ENCODE measurements at regions not wholly inside any gene's neighbourhood (a gene's known extent, or its start where the extent isn't known, plus 50 kb on each side); places are given as distances from the start of the nearest gene placed in this dataset.

DNA sequence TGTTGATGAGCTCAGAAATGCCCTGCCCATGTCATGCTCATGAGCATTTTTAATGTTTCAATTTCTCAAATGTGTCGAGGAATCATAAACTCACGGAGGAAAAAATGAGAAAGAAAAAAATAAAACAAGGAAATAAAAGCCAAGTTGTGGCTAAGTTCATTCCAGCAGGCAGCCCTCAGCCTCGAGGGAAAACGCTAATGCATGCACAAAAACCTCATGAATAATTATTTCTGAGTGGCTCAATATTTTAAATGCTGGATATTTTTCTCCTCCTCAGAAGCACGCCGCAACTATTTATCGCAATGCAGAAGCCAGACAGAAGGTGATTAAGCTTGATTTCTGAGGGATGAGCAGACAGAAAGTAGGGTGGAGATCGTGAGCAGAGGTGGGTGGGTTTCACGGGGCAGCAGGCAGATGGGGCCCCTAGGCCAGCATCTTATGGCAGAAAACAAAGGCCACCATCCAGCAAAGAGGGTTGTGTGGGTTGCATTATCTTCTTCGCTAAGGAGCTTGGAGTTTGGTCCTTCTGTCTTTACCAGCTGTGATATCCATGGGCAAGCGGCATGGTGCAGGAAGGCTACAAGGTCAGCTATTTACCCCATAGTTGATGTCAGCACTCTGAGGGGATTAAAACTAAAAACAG is 151.5 kb upstream of the LRFN2 start:
- CTCF ChIA-PET, result no interaction called here
- FAIRE-seq, result no peak

GRCh38 chr6:40735521-40735920 is 148.4 kb upstream of the LRFN2 start:
- ATAC-seq, result no peak
- CTCF ChIA-PET, result no interaction called here
- FAIRE-seq, result no peak

More for the DNA sequence above, 151.5 kb upstream of the LRFN2 start:
- Histone ChIP-seq H3K27ac (no peak overlapping the region), H3K9me3 (no peaks in the 10 kb centered on the region), H3K4me2 (no peak overlapping the region), H3K4me3 (no peak overlapping the region), H3K4me1 (no peaks in the 10 kb centered on the region)
- ATAC-seq, result no peak
- POLR2A ChIA-PET, result no interaction called here
- 42% methylated on average over 11 of the region's 11 CpGs for WGBS (ENCODE audit: missing lambda C conversion rate)
- DNase-seq (ENCODE audit: low read depth in 1 of 2, low spot score in 1 of 2), result no peak
- TF ChIP-seq PHF8 (IDR thresholded peaks at IDR 0.05; ENCODE audit: borderline replicate concordance, low read depth) (no peak), HEYL (CRISPR knock-in tag; IDR thresholded peaks at IDR 0.05) (no peak), RNF2 (IDR thresholded peaks at IDR 0.05; ENCODE audit: borderline replicate concordance, low read depth) (no peak), ESRRA (IDR thresholded peaks at IDR 0.05; ENCODE audit: borderline replicate concordance, low read length) (no peak), FOSL2 (IDR thresholded peaks at IDR 0.05) (no peak), FOSL2 (CRISPR knock-in tag; IDR thresholded peaks at IDR 0.05) (no peak), FOSB (CRISPR knock-in tag; IDR thresholded peaks at IDR 0.05) (no peak), TP53 (CRISPR knock-in tag; IDR thresholded peaks at IDR 0.05) (no peak), SREBF2 (IDR thresholded peaks at IDR 0.05) (no peak), CBX8 (IDR thresholded peaks at IDR 0.05) (no peak), HOXB13 (CRISPR knock-in tag; IDR thresholded peaks at IDR 0.05; ENCODE audit: low read depth) (no peak), CHD4 (IDR thresholded peaks at IDR 0.05; ENCODE audit: borderline replicate concordance) (no peak)
- TF ChIP-seq, protein P1, sequence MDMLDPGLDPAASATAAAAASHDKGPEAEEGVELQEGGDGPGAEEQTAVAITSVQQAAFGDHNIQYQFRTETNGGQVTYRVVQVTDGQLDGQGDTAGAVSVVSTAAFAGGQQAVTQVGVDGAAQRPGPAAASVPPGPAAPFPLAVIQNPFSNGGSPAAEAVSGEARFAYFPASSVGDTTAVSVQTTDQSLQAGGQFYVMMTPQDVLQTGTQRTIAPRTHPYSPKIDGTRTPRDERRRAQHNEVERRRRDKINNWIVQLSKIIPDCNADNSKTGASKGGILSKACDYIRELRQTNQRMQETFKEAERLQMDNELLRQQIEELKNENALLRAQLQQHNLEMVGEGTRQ (IDR thresholded peaks at IDR 0.05), result no peak
- TF ChIP-seq, protein P2, sequence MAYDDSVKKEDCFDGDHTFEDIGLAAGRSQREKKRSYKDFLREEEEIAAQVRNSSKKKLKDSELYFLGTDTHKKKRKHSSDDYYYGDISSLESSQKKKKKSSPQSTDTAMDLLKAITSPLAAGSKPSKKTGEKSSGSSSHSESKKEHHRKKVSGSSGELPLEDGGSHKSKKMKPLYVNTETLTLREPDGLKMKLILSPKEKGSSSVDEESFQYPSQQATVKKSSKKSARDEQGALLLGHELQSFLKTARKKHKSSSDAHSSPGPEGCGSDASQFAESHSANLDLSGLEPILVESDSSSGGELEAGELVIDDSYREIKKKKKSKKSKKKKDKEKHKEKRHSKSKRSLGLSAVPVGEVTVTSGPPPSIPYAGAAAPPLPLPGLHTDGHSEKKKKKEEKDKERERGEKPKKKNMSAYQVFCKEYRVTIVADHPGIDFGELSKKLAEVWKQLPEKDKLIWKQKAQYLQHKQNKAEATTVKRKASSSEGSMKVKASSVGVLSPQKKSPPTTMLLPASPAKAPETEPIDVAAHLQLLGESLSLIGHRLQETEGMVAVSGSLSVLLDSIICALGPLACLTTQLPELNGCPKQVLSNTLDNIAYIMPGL (CRISPR knock-in tag; IDR thresholded peaks at IDR 0.05; ENCODE audit: borderline replicate concordance), result no peak
- TF ChIP-seq, protein P3, sequence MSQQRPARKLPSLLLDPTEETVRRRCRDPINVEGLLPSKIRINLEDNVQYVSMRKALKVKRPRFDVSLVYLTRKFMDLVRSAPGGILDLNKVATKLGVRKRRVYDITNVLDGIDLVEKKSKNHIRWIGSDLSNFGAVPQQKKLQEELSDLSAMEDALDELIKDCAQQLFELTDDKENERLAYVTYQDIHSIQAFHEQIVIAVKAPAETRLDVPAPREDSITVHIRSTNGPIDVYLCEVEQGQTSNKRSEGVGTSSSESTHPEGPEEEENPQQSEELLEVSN (IDR thresholded peaks at IDR 0.05; ENCODE audit: borderline replicate concordance, low read depth), result no peak

More at GRCh38 chr6:40735521-40735920, 148.4 kb upstream of the LRFN2 start:
- Histone ChIP-seq H3K27ac (no peak overlapping the region), H3K9me3 (no peaks in the 10 kb centered on the region), H3K4me1 (no peaks in the 10 kb centered on the region), H3K4me3 (no peak overlapping the region), H3K4me2 (no peak overlapping the region)
- DNase-seq (ENCODE audit: low read depth in 1 of 2, low spot score in 1 of 2), result no peak
- TF ChIP-seq HOXA7 (CRISPR knock-in tag; IDR thresholded peaks at IDR 0.05) (no peak), JUNB (IDR thresholded peaks at IDR 0.05) (no peak), HOXB5 (CRISPR knock-in tag; IDR thresholded peaks at IDR 0.05) (no peak), HEYL (CRISPR knock-in tag; IDR thresholded peaks at IDR 0.05) (no peak), MAZ (IDR thresholded peaks at IDR 0.05; ENCODE audit: borderline replicate concordance, low read depth, low read length) (no peak), MYC (IDR thresholded peaks at IDR 0.05; ENCODE audit: borderline replicate concordance, low read length) (no peak), CHD2 (IDR thresholded peaks at IDR 0.05; ENCODE audit: low read length, partially characterized antibody) (no peak), GATA3 (IDR thresholded peaks at IDR 0.05; ENCODE audit: borderline replicate concordance) (no peak), TP53 (CRISPR knock-in tag; IDR thresholded peaks at IDR 0.05) (no peak), EHF (CRISPR knock-in tag; IDR thresholded peaks at IDR 0.05) (no peak), KDM5A (IDR thresholded peaks at IDR 0.05) (no peak), ZC3H11A (IDR thresholded peaks at IDR 0.05) (no peak)
- TF ChIP-seq, protein P4, sequence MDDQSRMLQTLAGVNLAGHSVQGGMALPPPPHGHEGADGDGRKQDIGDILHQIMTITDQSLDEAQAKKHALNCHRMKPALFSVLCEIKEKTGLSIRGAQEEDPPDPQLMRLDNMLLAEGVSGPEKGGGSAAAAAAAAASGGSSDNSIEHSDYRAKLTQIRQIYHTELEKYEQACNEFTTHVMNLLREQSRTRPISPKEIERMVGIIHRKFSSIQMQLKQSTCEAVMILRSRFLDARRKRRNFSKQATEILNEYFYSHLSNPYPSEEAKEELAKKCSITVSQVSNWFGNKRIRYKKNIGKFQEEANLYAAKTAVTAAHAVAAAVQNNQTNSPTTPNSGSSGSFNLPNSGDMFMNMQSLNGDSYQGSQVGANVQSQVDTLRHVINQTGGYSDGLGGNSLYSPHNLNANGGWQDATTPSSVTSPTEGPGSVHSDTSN (IDR thresholded peaks at IDR 0.05), result no peak
- TF ChIP-seq, protein P5, sequence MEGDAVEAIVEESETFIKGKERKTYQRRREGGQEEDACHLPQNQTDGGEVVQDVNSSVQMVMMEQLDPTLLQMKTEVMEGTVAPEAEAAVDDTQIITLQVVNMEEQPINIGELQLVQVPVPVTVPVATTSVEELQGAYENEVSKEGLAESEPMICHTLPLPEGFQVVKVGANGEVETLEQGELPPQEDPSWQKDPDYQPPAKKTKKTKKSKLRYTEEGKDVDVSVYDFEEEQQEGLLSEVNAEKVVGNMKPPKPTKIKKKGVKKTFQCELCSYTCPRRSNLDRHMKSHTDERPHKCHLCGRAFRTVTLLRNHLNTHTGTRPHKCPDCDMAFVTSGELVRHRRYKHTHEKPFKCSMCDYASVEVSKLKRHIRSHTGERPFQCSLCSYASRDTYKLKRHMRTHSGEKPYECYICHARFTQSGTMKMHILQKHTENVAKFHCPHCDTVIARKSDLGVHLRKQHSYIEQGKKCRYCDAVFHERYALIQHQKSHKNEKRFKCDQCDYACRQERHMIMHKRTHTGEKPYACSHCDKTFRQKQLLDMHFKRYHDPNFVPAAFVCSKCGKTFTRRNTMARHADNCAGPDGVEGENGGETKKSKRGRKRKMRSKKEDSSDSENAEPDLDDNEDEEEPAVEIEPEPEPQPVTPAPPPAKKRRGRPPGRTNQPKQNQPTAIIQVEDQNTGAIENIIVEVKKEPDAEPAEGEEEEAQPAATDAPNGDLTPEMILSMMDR (IDR thresholded peaks at IDR 0.05), result no peak
- 60% methylated on average over 6 of the region's 7 CpGs for WGBS (ENCODE audit: missing lambda C conversion rate)
- POLR2A ChIA-PET, result no interaction called here
